ENCODE measurements at regions not wholly inside any gene's neighbourhood (a gene's known extent, or its start where the extent isn't known, plus 50 kb on each side); places are given as distances from the start of the nearest gene placed in this dataset.

DNA sequence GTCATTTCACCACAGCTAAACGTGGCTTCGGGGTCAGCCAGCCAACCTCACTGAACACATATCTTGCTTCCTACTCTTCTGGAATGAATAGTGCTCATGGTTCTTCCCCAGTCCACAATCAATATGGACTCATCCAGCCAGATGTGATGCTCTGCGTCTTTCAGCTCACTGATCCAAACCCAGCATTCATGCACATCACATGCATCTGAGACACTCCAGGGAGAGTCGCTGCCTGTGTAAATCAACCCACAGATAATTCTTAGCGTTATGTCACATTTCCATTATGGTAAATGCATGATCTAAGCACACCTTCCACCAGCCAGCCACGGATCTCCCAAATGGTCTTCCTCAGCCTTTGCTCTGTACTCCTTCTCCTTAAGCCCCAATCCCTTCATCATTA lies 306.7 kb upstream of the CHAC2 start:
- in situ Hi-C loops (cut with MboI; ENCODE audit: low pct_unique_long_range_greater_than_20kb, low sequenced_read_pairs), result no loop called here
- no peak for DNase-seq

DNA sequence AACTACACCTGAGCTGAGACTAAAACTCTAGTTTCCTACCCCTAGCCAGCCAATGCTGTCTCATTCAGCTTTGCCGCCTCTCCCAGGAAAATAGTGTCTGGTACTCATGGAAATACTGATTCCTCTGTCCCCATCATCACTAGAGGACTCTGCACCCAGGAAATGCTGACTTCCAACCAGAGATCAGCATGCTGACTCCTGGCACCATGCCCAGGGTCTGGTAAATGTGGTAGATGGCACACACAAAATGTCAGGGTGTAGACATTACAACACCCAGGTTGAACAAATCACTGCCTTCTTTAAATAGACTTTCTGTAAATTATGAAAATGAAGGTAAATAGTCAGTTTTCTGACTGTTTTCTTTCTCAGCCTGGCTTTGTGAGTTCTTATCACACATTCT lies 307.3 kb upstream of the CHAC2 start:
- no peak for DNase-seq
- in situ Hi-C loops (cut with MboI; ENCODE audit: low pct_unique_long_range_greater_than_20kb, low sequenced_read_pairs), result no loop called here

DNA sequence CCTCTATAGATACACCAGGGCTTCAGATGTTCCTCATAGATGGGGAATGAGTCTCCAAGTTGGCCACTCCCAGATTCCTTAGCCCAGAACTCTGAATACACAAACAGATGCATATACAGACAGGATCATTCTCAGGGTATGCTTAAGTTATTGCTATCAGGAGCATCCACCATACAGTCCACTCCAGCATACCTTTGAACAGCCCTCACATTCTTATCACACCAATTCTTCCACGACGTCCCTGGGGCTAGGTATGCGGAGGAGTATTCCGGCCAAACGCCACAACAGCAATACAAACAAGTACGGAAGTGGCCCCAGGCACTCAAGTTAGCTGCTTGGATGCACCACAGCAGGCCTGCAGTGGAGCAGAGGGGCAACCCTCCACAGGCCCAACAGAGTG lies 312.5 kb upstream of the CHAC2 start:
- in situ Hi-C loops (cut with MboI; ENCODE audit: low pct_unique_long_range_greater_than_20kb, low sequenced_read_pairs), result no loop called here
- DNase-seq, result no peak

DNA sequence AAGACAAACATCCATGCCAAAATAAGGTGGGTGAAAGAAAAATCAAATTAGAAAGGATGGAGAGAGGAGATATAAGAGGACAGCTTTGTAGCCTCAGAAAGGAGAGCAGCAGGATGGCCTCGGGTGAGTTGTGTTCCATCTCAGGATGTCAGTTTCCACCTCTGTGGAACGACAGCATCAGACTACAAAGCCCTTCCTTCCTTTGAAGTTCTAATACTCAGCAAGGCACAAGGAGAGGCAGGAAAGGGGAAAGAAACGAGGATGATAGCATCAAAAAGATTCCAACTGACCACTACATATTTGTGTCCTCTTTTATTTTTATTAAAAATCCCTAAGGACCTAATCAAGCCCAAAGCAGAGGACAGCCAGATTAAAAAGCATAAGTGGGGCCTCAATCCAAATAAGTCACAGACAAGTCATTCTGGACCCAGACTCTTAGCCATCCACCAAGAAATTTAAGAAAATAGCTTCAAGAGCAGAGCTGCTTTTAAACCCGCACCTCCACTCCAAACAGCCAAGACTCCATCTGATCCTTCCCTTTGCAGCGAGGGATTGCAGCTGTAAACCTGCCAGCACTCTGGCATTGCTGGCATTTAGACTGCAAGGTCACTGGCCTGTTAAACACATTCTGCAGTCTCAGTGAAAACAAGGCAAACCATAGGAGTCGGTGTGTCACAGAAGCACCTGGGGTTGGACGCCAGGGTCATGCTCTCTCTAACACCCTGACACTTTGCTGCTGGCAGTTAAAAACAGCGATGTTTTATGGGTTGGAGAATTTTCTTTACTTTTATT lies 314.5 kb upstream of the CHAC2 start:
- in situ Hi-C loops (cut with MboI; ENCODE audit: low pct_unique_long_range_greater_than_20kb, low sequenced_read_pairs), result no loop called here
- no peak for DNase-seq

- DNase-seq, result no peak
- in situ Hi-C loops (cut with MboI; ENCODE audit: low pct_unique_long_range_greater_than_20kb, low sequenced_read_pairs), result no loop called here
These were observed 315.2 kb upstream of the CHAC2 start for GRCh38 chr2:53452400-53452799.

- no peak for DNase-seq
- in situ Hi-C loops (cut with MboI; ENCODE audit: low pct_unique_long_range_greater_than_20kb, low sequenced_read_pairs), result no loop called here
These were observed 316.7 kb upstream of the CHAC2 start for GRCh38 chr2:53450923-53451322.

DNA sequence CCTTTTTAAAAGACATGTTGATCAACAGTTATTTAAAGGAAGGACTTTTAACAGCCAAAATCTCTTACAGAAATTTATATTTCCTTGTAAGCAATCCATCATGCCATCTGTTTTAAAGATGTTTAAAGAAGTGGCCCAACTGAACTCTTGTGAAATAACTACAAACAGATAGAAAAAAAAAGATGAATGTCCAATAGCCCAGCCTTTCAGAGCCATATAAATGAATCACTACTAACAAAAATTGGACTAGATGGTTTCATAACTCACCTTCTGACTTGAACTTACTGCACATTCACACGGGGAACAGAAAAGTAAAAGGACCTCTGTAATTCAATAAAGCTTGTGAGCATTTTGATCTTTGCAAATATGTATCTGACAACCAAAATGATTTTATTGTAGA lies 319.0 kb upstream of the CHAC2 start:
- in situ Hi-C loops (cut with MboI; ENCODE audit: low pct_unique_long_range_greater_than_20kb, low sequenced_read_pairs), result no loop called here
- DNase-seq, result no peak

- in situ Hi-C loops (cut with MboI; ENCODE audit: low pct_unique_long_range_greater_than_20kb, low sequenced_read_pairs), result no loop called here
- no peak for DNase-seq
These were observed 319.5 kb upstream of the CHAC2 start for GRCh38 chr2:53448086-53448485.

DNA sequence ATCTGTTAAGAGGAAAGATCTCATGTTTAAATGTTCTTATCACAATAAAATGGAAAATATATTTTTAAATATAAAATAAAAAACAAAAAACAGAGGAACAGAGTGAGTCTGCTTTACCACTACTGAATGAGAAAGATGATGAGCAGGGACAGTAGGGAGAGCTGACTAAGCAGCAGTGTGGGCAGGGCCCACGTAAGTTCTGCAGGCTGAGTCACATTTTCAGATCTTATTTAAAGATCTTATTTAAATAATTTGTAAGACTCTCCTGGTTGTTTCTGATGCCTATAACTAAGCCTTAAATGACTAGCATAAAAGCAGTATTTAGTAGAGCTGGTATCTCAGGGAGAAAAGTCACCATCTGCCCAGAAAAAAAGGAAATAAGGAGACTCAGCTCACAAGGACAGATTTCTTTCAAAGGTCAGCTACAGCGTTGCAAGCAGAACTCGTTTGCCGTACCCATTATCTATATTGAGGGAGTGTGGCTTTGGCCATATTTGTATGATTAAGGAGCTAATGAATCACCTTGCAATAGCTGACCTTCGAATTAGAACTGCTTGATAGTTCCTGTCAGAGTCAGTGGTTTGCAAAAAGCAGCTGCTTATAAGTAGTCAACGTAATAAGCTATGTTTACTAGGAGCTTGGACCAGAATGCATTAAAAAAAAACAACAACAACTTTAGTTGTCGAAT lies 322.1 kb upstream of the CHAC2 start:
- no peak for DNase-seq
- in situ Hi-C loops (cut with MboI; ENCODE audit: low pct_unique_long_range_greater_than_20kb, low sequenced_read_pairs), result no loop called here

DNA sequence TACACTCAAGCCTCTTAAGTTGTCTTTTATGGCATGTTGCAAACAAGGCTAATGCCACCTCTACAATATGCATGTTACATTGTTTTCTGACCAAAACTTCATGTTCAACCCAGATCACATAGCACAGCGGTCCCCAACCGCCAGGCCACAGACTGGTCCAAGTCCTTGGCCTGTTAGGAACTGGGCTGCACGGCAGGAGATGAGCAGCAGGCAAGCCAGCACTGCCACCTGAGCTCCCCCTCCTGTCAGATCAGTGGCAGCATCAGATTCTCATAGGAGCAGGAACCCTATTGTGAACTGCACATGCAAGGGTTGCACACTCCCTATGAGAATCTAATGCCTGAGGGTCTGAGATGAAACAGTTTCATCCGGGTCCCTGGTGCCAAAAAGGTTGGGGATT lies 324.8 kb upstream of the CHAC2 start:
- no peak for DNase-seq
- in situ Hi-C loops (cut with MboI; ENCODE audit: low pct_unique_long_range_greater_than_20kb, low sequenced_read_pairs), result no loop called here

- DNase-seq, result no peak
- in situ Hi-C loops (cut with MboI; ENCODE audit: low pct_unique_long_range_greater_than_20kb, low sequenced_read_pairs), result no loop called here
These were observed 325.5 kb upstream of the CHAC2 start for GRCh38 chr2:53442093-53442492.

DNA sequence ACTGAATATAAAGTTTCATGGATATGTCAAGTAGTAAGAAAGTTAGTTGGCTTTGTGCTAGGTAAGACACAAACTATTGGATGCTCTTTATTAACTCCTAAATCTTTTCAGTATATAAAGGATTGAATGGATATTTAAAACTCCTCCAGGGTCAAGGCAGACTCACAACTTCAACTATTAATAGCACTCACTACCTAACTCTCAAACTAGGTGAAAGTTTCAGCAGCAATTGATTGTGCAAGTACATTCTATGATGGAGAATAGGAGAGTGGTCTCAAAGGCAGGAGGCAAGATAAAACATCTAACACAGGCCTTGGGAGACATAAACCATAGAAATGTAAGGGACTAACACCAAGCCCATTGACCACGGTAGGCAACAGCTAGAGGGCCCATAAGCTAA lies 328.9 kb upstream of the CHAC2 start:
- no peak for DNase-seq
- in situ Hi-C loops (cut with MboI; ENCODE audit: low pct_unique_long_range_greater_than_20kb, low sequenced_read_pairs), result no loop called here

DNA sequence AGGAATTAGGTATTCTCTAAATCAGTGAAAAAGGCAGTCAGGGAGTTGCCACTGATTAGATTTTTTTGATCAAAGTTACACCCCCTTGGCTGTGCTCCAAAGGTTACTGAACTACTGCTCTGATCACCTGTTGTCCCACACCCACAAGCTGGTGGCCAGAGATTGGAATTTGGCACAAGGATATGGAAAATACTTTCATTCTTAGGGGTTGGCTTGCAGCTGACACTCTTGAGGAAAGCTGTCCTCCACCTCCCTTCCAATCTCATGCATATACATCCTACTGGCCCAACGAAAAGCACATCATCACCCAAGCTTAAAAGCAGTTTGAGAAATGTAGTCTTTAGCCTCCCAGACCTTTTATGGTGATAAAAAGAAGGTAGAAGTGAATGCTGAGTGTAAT lies 329.5 kb upstream of the CHAC2 start:
- no peak for DNase-seq
- in situ Hi-C loops (cut with MboI; ENCODE audit: low pct_unique_long_range_greater_than_20kb, low sequenced_read_pairs), result no loop called here

- no peak for DNase-seq
- in situ Hi-C loops (cut with MboI; ENCODE audit: low pct_unique_long_range_greater_than_20kb, low sequenced_read_pairs), result no loop called here
These were observed 330.2 kb upstream of the CHAC2 start for GRCh38 chr2:53437371-53437770.

DNA sequence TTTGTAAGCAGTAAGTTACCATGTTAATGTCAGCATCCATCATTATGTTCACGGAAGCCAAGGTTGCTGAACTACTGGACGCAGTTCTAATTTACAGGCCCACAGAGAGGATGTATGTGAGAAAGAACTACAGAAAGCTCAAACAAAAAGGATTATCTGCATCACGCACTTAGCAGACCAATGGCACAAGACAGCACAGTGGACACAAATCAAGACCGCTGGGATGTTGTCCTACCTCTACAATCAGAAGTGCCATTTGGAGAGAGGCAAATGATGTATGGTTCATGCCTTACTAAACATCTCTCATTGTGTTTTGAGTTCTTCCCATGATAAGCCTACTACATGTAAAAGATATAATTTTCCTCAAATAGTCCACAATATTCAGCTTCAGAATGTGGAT lies 330.7 kb upstream of the CHAC2 start:
- in situ Hi-C loops (cut with MboI; ENCODE audit: low pct_unique_long_range_greater_than_20kb, low sequenced_read_pairs), result no loop called here
- no peak for DNase-seq

DNA sequence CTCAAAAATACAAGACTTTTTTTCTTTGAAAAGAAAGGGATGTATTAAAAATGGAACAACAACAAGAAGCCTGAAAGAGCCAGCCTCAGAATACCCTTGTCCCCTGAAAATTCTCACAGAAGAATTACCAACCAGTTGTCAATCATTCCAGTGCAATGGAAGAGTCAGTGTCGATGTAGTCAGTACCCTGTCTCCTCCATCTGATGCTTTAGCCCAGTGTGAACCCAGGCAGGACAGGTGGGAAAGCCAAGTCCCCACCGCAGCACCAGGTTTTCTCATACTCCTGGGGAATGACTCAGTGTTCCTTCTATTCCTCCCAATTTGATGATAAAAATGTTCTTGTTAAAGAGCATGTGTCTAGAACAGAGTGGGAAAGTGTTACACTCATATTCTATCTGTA lies 332.0 kb upstream of the CHAC2 start:
- in situ Hi-C loops (cut with MboI; ENCODE audit: low pct_unique_long_range_greater_than_20kb, low sequenced_read_pairs), result no loop called here
- no peak for DNase-seq

GRCh38 chr2:53434466-53434865 lies 333.1 kb upstream of the CHAC2 start:
- in situ Hi-C loops (cut with MboI; ENCODE audit: low pct_unique_long_range_greater_than_20kb, low sequenced_read_pairs), result no loop called here
- no peak for DNase-seq

- DNase-seq, result no peak
- in situ Hi-C loops (cut with MboI; ENCODE audit: low pct_unique_long_range_greater_than_20kb, low sequenced_read_pairs), result no loop called here
These were observed 334.7 kb upstream of the CHAC2 start for GRCh38 chr2:53432936-53433335.

- in situ Hi-C loops (cut with MboI; ENCODE audit: low pct_unique_long_range_greater_than_20kb, low sequenced_read_pairs), result no loop called here
- no peak for DNase-seq
These were observed 337.7 kb upstream of the CHAC2 start for GRCh38 chr2:53429901-53430300.

GRCh38 chr2:53424902-53425301 lies 342.7 kb upstream of the CHAC2 start:
- in situ Hi-C loops (cut with MboI; ENCODE audit: low pct_unique_long_range_greater_than_20kb, low sequenced_read_pairs), result no loop called here
- DNase-seq, result no peak

GRCh38 chr2:53423465-53423864 lies 344.1 kb upstream of the CHAC2 start:
- in situ Hi-C loops (cut with MboI; ENCODE audit: low pct_unique_long_range_greater_than_20kb, low sequenced_read_pairs), result no loop called here
- no peak for DNase-seq
